NCI-H345 treated with DMSO at 0.1 percent for 48 hours (cell line): ENCODE measurements at regions not wholly inside any gene's neighbourhood (a gene's known extent, or its start where the extent isn't known, plus 50 kb on each side); places are given as distances from the start of the nearest gene placed in this dataset.
"Not testable (repeated sequence)": the region's sequence is repeated elsewhere in the genome, so short reads cannot be mapped to it uniquely, and the experiment has no call there.

ENCODE experiments used
- DNase-seq: peaks from one replicate; lab custom pipeline; 2025; ENCODE audit not compliant: unreplicated experiment; lab: John Stamatoyannopoulos, UW

- no peak for DNase-seq
Observed at GRCh38 chr21:33974513-33975468, 59.2 kb upstream of the ATP5PO start.

GRCh38 chr21:33973268-33973667 lies 57.7 kb upstream of the ATP5PO start:
- DNase-seq: no peak

DNA sequence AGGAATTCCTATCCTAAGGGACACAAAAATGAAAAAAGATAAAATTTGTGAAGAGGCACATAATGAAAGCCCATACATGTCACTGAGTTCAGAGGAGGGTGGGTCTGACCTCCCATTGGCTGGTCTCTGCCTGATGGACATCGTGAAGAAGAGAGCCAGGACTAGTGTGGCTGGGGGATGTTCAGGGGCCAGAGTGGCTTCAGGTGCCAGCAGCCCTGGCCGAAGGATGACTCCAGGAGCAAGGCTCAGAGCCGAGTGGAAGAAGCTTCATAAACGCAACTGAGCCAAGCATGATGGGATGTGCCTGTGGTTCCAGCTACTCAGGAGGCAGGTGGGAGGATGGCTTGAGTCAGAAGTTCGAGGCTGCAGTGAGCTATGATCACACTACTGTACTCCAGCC lies 56.9 kb upstream of the ATP5PO start:
- no peak for DNase-seq

DNA sequence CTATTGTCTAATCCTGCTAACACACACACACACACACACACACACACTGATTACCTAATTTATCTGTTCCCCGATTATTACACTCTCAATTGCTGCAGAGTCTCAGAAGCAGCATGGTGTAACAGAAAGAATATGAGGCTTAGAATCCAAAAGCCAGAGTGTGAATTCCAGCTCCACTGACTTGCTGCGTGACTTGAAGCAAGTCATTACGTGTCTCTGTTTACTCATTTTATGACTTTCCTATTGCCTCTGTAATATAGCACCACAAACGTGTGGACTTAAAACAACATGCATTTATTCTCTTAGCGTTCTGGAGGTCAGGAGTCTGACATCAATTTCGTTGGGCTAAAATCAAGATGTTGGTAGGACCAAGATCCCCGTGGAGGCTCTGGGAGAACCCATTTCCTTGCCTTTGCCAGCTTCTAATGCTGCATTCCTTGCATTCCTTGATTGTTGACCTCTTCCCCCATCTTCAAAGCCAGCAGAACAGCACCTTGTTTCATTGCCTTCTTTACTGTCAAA lies 55.9 kb upstream of the ATP5PO start:
- DNase-seq: no peak

DNA sequence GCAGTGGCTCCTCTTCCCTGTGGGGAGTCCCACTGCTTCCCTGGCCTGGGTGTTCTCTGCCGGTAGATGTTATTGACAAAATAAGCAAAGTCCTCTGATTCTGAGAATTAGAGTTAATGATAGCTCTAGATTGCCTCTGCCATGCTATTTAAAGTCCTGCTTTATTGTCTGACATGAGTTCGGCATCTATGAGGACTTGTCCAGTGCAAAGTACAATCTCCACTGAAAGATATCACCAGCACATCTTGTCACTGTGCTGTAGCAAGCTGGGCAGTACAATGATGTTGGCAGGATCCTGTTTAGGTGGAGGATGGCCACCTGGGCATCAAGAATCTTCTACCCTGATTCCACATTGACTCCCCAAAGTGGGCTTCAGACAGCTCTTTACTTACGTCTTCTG lies 54.0 kb upstream of the ATP5PO start:
- no peak for DNase-seq

DNA sequence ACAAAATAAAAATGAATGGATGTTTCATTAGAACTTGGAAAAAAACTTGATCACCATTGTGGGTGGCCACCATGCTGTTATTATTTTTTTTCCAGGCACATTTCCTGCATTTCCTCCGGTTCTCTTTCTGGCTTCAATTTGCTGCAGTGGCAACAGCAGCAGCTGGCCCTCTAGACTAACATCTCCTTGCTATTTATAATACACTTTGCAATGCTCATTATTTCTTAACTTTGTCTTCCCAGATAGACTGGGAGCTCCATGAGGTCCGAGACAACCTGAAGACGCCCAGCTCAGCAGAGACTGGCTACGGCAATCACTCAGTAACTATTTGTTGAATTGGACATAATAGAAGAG lies 53.4 kb upstream of the ATP5PO start:
- DNase-seq: no peak

DNA sequence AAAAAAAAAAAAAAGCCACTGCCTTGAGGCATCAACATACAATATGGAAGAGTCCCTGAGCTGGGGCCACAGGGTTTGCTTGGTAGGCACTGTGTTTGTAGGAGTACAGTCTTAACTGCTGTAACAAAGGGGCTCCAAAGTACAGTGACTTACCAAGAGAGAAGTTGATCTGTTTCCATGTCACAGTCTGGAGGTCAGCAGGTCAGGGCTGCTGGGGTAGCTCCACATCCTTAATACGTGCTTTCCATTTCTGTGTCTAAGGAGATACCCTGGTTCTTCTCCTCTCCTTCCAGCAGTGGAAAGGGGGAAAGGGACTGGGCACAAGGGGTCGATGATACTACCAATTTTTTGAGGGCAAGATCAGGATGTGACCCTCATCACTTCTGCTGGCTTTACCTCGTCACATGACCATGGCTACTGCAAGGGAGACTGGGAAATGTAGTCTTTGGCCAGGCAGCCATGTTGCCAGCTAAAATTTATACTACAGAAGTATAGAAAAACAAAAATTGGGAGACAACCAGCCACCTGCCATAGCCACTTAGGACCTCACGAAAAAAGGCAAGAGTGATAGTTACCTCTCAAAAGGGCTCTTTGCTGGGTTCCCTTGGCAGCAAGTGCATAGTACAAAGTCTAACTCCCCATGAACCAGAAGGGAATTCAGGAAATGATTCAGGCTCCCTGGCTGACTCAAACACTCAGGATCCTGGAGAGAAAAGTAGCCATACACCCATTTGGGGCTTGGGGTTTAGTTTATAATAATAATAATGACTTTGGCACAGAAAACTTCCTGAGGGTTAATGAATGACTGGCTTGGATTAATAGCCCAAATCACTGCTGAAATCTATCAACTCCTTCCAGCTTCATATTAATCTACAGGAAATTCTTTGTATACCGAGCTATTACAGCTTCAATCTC lies 52.7 kb upstream of the ATP5PO start:
- no peak for DNase-seq

- DNase-seq: no peak
Observed at GRCh38 chr21:33967086-33967571, 51.5 kb upstream of the ATP5PO start.

DNA sequence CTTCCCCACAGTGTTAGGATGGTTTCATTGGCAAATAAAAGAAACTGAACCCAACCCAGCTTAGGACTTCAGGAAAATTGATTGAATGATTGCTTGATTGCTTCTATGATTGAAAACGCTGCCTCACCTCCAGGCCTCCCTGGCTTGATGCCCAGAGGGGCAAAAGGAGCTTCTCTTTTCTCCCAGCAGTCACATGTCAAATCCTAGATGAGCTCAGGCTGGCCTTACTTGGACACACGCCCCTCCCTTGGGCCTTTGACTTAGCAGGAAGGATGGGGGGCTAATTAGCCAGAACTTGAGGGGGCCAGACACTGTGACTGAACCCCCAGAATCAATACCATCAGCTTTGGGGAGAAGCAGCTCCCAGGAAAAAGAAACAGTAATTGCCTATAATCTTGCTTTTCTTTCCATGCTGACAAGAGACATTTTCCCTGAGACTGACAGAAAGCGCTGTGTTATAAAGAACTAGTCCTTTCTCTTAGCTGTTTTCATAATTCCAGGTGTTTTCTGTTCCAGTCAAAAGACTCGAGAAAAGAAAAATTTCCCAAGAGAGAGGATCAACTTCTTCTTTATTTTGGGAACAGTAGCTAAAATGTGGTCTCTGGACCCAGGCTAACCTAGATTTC lies 50.8 kb upstream of the ATP5PO start:
- no peak for DNase-seq

DNA sequence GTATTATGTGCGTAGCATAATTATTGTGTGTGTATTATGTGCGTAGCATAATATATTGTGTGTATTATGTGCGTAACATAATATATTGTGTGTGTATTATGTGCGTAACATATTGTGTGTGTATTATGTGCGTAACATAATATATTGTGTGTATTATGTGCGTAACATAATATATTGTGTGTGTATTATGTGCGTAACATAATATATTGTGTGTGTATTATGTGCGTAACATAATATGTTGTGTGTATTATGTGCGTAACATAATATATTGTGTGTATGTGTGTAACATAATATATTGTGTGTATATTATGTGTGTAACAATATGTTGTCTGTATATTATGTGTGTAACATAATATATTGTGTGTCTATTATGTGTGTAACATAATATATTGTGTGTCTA lies 50.1 kb upstream of the ATP5PO start:
- not testable (repeated sequence) for DNase-seq
